CD4-positive, alpha-beta T cell (primary cell): ENCODE measurements at regions not wholly inside any gene's neighbourhood (a gene's known extent, or its start where the extent isn't known, plus 50 kb on each side); places are given as distances from the start of the nearest gene placed in this dataset.

Experiments used
- ATAC-seq: fragments of 200-7000 bp; cut with Tn5 transposase; one replicate; pipeline ENCODE4 v1.10.0; 2022; ENCODE audit warnings: mild to moderate bottlenecking; ENCODE audit not compliant: poor library complexity
- CTCF ChIA-PET: fragments of 350-600 bp; sonication (Branson Sonifier 250); formaldehyde crosslinking; loops from one replicate; lab custom pipeline; 2021; ENCODE audit warnings: antibody characterized with exemption, inconsistent platforms; lab: Charles Lee
- POLR2A ChIA-PET: fragments of 350-600 bp; sonication (Branson Sonifier 250); formaldehyde crosslinking; loops from one replicate; lab custom pipeline; 2021; ENCODE audit warnings: antibody characterized with exemption, inconsistent platforms; lab: Charles Lee
- DNase-seq, 14 experiments: peaks; one replicate each; pipeline ENCODE4 v3.0.0-alpha.2; 2013 to 2020; ENCODE audit warnings: mixed read lengths in 2 of 14
- H3K27ac ChIP-seq, 2 donors: one replicate each; pipeline versions ENCODE4 v1.5.1 to v1.7.0; 2013; ENCODE audit warnings: low read length in 2 of 2, low read depth in 1 of 2, mild to moderate bottlenecking in 1 of 2
- H3K27me3 ChIP-seq, 2 experiments: 1 replicate in 1 of 2; 2 replicates in 1 of 2; pipeline versions ENCODE4 v1.6.1 to v1.7.0; 2013; ENCODE audit warnings: low read length in 2 of 2, control low read depth in 1 of 2, mild to moderate bottlenecking in 1 of 2, moderate library complexity in 1 of 2; ENCODE audit not compliant: insufficient read depth in 2 of 2, control insufficient read depth in 1 of 2
- H3K36me3 ChIP-seq: one replicate; pipeline ENCODE4 v1.6.1; 2013; ENCODE audit warnings: low read length, control low read depth; ENCODE audit not compliant: insufficient read depth
- H3K4me1 ChIP-seq: one replicate; pipeline ENCODE4 v1.6.1; 2013; ENCODE audit warnings: low read length, control low read depth; ENCODE audit not compliant: insufficient read depth
- H3K4me3 ChIP-seq: one replicate; pipeline ENCODE4 v1.5.1; 2013; ENCODE audit warnings: mild to moderate bottlenecking, low read length, moderate library complexity
- H3K9me3 ChIP-seq, 2 experiments: 1 replicate in 1 of 2; 2 replicates in 1 of 2; pipeline versions ENCODE4 v1.6.1 to v1.7.0; 2013; ENCODE audit warnings: low read length in 2 of 2, mild to moderate bottlenecking in 2 of 2, control low read depth in 1 of 2, moderate library complexity in 1 of 2; ENCODE audit not compliant: control insufficient read depth in 1 of 2, insufficient read depth in 1 of 2
- H3K27ac Mint-ChIP-seq: one replicate; pipeline ENCODE4 v1.8.0; 2020; ENCODE audit warnings: mixed read lengths
- H3K27me3 Mint-ChIP-seq: one replicate; pipeline ENCODE4 v1.8.0; 2021; ENCODE audit warnings: mixed read lengths
- H3K36me3 Mint-ChIP-seq: one replicate; pipeline ENCODE4 v1.8.0; 2021; ENCODE audit warnings: low read depth, mixed read lengths
- H3K4me1 Mint-ChIP-seq: one replicate; pipeline ENCODE4 v1.8.0; 2021; ENCODE audit warnings: low read depth, mixed read lengths
- H3K4me3 Mint-ChIP-seq: one replicate; pipeline ENCODE4 v1.8.0; 2020; ENCODE audit warnings: mild to moderate bottlenecking, mixed read lengths
- H3K9me3 Mint-ChIP-seq: one replicate; pipeline ENCODE4 v1.8.0; 2020; ENCODE audit warnings: mixed read lengths
- CTCF ChIP-seq: fragments of 200-600 bp; IDR thresholded peaks from one replicate; pipeline ENCODE4 v1.8.0; 2022; ENCODE audit warnings: antibody characterized with exemption, mild to moderate bottlenecking
- intact Hi-C, 2 experiments: fragments of 100-400 bp; cut with DNase I in 1 of 2; cut with micrococcal nuclease in 1 of 2; formaldehyde crosslinking; loops; one replicate each; pipeline versions ENCODE4 v1.15.1 to v1.9.0; 2023 to 2025; cut with DNase I, micrococcal nuclease

- no peaks in the 10 kb centered on the region for H3K9me3 Mint-ChIP-seq
- no peak overlapping the region for H3K4me3 ChIP-seq
Observed at GRCh38 chr2:235132651-235133050, 180.8 kb downstream of the SH3BP4 start.

GRCh38 chr2:235133837-235134236 lies 182.0 kb downstream of the SH3BP4 start:
- Mint-ChIP-seq H3K27me3 (peaks cover 61% of the 10 kb centered on the region), H3K9me3 (no peaks in the 10 kb centered on the region), H3K36me3 (no peaks in the 10 kb centered on the region), H3K4me3 (no peak overlapping the region), H3K27ac (no peak overlapping the region), H3K4me1 (no peaks in the 10 kb centered on the region)
- H3K27me3 ChIP-seq: peaks cover 7 to 10% of the 10 kb centered on the region in 2 experiments
- H3K9me3 ChIP-seq: no peaks in the 10 kb centered on the region
- TF ChIP-seq CTCF: no peak
- intact Hi-C loops: no loop called here
- ChIA-PET CTCF (no interaction called here), POLR2A (no interaction called here)
- ATAC-seq: no peak
- H3K27ac ChIP-seq: no peak overlapping the region
- H3K36me3 ChIP-seq: no peaks in the 10 kb centered on the region
- no peaks in the 10 kb centered on the region for H3K4me1 ChIP-seq
- no peak overlapping the region for H3K4me3 ChIP-seq
- no peak for DNase-seq

More at GRCh38 chr2:235132651-235133050, 180.8 kb downstream of the SH3BP4 start:
- no peak for TF ChIP-seq CTCF
- POLR2A ChIA-PET: no interaction called here
- Histone ChIP-seq H3K27me3 (peaks cover 7 to 10% of the 10 kb centered on the region in 2 experiments), H3K27ac (no peak overlapping the region), H3K9me3 (no peaks in the 10 kb centered on the region), H3K36me3 (no peaks in the 10 kb centered on the region), H3K4me1 (no peaks in the 10 kb centered on the region)
- H3K27ac Mint-ChIP-seq: no peak overlapping the region
- no peaks in the 10 kb centered on the region for H3K36me3 Mint-ChIP-seq
- H3K4me3 Mint-ChIP-seq: no peak overlapping the region
- intact Hi-C loops: no loop called here
- DNase-seq: no peak
- ATAC-seq: no peak
- CTCF ChIA-PET: no interaction called here
- H3K4me1 Mint-ChIP-seq: no peaks in the 10 kb centered on the region
- peaks cover 57% of the 10 kb centered on the region for H3K27me3 Mint-ChIP-seq

- Histone ChIP-seq H3K36me3 (no peaks in the 10 kb centered on the region), H3K27me3 (peaks cover 7 to 10% of the 10 kb centered on the region in 2 experiments), H3K9me3 (no peaks in the 10 kb centered on the region), H3K4me3 (no peak overlapping the region), H3K27ac (no peak overlapping the region), H3K4me1 (no peaks in the 10 kb centered on the region)
- Mint-ChIP-seq H3K4me3 (no peak overlapping the region), H3K4me1 (no peaks in the 10 kb centered on the region), H3K9me3 (no peaks in the 10 kb centered on the region), H3K27ac (no peak overlapping the region), H3K36me3 (no peaks in the 10 kb centered on the region), H3K27me3 (peaks cover 61% of the 10 kb centered on the region)
- ChIA-PET POLR2A (no interaction called here), CTCF (no interaction called here)
- no peak for DNase-seq
- intact Hi-C loops: no loop called here
- no peak for TF ChIP-seq CTCF
- ATAC-seq: no peak
Observed at GRCh38 chr2:235134420-235134819, 182.6 kb downstream of the SH3BP4 start.
